Vagina (tissue), 2 donors: ENCODE measurements at regions not wholly inside any gene's neighbourhood (a gene's known extent, or its start where the extent isn't known, plus 50 kb on each side); places are given as distances from the start of the nearest gene placed in this dataset.

Experiments
- POLR2A ChIP-seq, 2 donors: fragments of 450-650 bp; IDR thresholded peaks; one replicate each; pipeline ENCODE4 v1.6.1; 2017; ENCODE audit warnings: antibody characterized with exemption in 2 of 2, mild to moderate bottlenecking in 2 of 2, moderate library complexity in 2 of 2
- POLR2AphosphoS5 ChIP-seq, 2 donors: sonication (generic); formaldehyde crosslinking; IDR thresholded peaks; one replicate each; pipeline ENCODE4 v1.9.0; 2017; ENCODE audit warnings: antibody characterized with exemption in 2 of 2, mild to moderate bottlenecking in 2 of 2, low read depth in 1 of 2; ENCODE audit not compliant: insufficient read depth in 1 of 2
- TF ChIP-seq, protein P1 (sequence below), 3 experiments: fragments of 450-650 bp in 2 of 3; fragments of 200-600 bp in 1 of 3; sonication (generic) in 1 of 3; IDR thresholded peaks; one replicate each; pipeline ENCODE4 v1.5.1; 2017 to 2019; ENCODE audit warnings: antibody characterized with exemption in 3 of 3, mild to moderate bottlenecking in 2 of 3, moderate library complexity in 2 of 3

DNA sequence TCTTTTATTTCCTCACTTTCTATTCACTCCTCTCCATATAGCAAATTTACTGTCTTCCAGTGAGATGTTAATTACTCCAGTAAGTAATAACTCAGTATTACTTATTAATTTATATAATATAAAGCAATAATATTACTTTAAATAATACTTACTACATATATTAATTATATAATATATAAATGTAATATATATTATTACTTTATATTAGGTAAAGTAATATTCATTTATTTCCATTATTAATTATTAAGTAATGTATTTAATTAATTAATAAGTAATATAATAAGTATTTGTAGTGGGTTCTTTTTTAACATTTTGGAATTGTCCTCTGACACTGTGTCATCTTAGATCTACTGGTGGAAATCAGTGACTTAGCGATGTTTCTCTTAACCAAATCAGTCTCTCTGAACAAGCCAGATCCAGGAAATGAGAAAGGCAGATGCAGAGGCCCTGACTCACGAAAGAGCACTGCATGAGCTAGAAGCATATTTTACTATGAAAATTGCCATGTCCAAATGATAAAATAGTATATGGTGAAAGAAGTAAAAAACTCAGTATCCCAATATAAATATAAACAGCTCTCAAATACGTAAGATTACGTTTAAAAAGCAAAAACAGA is 115.9 kb downstream of the DSEL start:
- no peak for TF ChIP-seq POLR2A (IDR thresholded peaks at IDR 0.05)
- TF ChIP-seq, protein P1, sequence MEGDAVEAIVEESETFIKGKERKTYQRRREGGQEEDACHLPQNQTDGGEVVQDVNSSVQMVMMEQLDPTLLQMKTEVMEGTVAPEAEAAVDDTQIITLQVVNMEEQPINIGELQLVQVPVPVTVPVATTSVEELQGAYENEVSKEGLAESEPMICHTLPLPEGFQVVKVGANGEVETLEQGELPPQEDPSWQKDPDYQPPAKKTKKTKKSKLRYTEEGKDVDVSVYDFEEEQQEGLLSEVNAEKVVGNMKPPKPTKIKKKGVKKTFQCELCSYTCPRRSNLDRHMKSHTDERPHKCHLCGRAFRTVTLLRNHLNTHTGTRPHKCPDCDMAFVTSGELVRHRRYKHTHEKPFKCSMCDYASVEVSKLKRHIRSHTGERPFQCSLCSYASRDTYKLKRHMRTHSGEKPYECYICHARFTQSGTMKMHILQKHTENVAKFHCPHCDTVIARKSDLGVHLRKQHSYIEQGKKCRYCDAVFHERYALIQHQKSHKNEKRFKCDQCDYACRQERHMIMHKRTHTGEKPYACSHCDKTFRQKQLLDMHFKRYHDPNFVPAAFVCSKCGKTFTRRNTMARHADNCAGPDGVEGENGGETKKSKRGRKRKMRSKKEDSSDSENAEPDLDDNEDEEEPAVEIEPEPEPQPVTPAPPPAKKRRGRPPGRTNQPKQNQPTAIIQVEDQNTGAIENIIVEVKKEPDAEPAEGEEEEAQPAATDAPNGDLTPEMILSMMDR (IDR thresholded peaks at IDR 0.05): no peak
- no peak for TF ChIP-seq POLR2AphosphoS5 (IDR thresholded peaks at IDR 0.05; ENCODE audit: insufficient read depth in 1 of 2, low read depth in 1 of 2)
